ENCODE measurements at regions not wholly inside any gene's neighbourhood (a gene's known extent, or its start where the extent isn't known, plus 50 kb on each side); places are given as distances from the start of the nearest gene placed in this dataset.
"Not testable (repeated sequence)": the region's sequence is repeated elsewhere in the genome, so short reads cannot be mapped to it uniquely, and the experiment has no call there.

GRCh38 chr18:54662986-54663385, 71.9 kb downstream of the DYNAP start:
- DNase-seq = no peak

DNA sequence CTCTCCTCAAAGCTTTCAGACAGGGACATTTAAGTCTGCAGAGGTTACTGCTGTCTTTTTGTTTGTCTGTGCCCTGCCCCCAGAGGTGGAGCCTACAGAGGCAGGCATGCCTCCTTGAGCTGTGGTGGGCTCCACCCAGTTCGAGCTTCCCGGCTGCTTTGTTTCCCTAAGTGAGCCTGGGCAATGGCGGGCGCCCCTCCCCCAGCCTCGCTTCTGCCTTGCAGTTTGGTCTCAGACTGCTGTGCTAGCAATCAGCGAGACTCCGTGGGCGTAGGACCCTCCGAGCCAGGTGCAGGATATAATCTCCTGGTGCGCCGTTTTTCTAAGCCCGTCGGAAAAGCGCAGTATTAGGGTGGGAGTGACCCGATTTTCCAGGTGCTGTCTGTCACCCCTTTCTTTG, 78.7 kb downstream of the DYNAP start:
- DNase-seq = not testable (repeated sequence)

- DNase-seq = no peak
Measured at GRCh38 chr18:54671291-54671881, 80.3 kb downstream of the DYNAP start.

DNA sequence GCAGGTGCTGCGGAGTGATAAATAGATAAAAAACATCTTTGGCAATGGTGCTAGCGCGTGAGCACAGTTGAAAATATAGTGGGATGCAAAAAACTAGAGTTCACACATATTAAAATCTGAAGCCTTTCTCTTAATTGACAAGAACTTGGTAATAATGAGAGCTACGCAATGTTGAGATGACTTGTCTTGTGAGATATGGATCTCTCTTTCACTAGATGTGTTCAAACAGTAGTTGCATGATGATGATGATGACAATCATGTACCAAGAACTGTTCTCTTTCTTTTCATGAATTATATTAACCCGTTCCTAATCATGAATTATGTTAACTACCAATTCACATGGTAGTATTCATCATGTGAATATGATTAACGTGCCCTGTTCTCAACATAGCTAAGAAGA, 81.1 kb downstream of the DYNAP start:
- no peak for DNase-seq

GRCh38 chr18:54672846-54673475, 81.9 kb downstream of the DYNAP start:
- no peak for DNase-seq

DNA sequence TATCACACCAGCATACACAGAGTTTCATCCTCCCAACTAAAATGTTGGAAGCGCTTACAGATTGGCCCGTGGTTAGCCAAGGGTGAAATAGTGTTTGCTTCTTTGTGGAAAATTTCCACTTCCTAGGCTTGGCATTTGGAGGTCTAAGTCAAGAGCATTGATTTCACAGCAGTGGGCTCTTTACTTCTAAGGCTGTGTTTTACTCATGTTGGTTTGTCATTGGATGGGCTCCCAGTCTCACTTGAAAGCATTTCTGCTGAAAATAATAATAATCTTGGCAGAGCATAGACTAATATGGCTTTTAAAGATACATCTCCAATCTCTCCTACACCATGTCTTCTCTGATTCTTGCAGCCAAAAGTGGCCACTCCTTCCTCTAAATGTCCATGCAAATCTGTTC, 82.9 kb downstream of the DYNAP start:
- no peak for DNase-seq

DNA sequence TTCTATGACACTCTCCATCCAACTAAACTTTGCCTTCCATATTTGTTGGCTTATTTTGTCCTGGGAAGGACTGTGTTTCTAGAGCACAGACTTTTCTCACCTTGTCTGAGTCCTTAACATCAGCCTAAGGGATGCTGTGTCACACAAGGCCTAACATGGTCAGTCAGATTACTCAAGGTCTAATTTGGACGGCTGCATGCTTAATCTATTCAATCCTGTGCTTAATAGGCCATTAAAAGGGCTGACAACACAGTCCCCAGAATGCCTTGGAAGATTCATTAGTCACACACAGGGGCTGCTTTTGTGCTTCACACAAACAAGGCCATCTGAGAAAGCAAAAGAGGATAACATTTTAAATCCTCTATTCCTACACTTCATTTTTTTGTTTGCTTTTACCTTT, 84.0 kb downstream of the DYNAP start:
- no peak for DNase-seq

GRCh38 chr18:54679318-54680149, 88.5 kb downstream of the DYNAP start:
- DNase-seq = no peak

DNA sequence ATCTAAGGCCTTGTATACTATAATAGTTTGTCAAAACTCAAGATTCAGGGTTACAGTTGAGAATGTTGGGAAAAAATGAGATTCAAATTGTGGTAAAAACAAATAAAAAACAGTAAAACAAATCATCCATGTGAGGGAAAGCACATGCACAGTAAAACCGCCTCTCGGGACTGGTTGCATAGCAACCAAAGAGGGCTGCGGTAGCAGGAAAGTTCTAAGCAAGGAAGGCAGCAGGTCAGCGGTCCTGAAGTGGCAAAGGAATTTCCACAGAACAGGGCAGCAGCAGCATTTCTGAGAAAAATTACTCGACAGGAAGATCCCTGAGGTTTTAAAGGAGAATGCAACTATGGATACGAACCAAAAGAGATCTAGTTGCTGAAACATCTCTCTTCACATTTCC, 93.7 kb downstream of the DYNAP start:
- DNase-seq = no peak

DNA sequence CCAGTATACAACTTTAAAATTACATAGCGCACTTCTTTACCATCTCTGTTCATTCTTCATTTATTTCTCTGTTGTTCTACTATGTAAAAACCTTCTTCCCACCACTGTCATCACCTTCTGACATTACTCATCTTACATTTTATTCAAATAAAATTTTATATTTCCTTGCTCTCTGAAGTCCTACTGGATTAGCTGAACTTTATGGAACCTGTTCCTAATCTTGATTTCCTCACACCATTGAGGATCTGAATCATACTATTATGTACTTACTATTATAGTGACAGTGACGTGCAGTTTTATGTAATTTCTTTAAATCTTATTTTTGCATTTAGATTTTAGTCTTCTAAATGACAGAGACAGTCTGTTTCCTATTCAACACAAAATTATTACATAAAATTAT, 98.3 kb downstream of the DYNAP start:
- no peak for DNase-seq

- no peak for DNase-seq
Measured at GRCh38 chr18:54690198-54690597, 99.2 kb downstream of the DYNAP start.

DNA sequence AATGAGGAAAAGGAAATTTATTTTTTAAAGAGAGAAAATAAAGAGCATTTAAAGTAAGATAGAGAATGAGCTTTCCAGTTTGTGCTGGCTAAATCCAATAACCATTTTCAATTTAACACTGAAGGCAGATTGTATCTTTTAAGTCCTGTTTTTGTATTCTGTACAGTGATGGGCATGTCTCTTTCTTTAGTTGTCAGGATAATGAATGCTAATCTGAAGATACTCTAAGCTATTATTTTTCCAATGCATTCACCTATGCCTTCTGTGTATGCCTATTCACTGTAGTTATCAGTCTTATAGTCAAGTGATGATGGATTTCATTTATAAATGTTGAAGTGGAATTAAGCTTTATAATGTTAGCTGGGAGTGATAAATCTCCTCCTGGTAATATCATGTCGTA, 101.4 kb downstream of the DYNAP start:
- no peak for DNase-seq

DNA sequence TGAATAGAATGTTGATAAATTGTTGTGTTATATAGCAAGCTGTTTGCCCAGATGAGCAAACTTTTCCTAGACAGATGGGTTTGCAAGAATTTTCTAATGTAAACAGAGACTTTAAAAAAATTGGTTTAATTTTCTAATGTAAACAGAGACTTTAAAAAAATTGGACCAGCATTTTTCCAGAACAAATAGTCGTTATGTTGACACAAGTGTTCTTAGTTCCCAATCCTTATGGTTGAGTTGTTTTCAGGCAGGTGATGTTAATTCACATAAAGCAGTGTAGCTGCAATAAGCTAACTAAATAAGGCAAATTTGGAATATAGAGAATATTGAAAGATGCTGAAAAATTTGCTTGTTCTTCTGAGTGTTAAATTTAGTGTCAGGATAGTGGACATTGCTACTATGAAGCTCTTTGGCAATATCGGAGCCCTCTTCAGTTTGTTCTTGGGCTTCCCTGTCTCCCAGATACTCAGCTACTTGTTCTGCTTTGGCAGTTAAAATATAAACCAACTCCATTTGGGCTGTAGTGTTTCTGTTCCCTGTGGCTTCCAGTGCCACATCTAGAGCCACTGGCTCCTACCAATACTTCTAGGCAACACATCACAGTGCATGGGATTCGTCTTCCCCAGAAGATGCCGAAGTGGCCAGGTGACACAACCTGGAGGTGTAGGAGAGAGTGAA, 105.7 kb downstream of the DYNAP start:
- DNase-seq = no peak

- DNase-seq = no peak
Measured at GRCh38 chr18:54700580-54700979, 109.5 kb downstream of the DYNAP start.

GRCh38 chr18:54702686-54703085, 111.6 kb downstream of the DYNAP start:
- no peak for DNase-seq

DNA sequence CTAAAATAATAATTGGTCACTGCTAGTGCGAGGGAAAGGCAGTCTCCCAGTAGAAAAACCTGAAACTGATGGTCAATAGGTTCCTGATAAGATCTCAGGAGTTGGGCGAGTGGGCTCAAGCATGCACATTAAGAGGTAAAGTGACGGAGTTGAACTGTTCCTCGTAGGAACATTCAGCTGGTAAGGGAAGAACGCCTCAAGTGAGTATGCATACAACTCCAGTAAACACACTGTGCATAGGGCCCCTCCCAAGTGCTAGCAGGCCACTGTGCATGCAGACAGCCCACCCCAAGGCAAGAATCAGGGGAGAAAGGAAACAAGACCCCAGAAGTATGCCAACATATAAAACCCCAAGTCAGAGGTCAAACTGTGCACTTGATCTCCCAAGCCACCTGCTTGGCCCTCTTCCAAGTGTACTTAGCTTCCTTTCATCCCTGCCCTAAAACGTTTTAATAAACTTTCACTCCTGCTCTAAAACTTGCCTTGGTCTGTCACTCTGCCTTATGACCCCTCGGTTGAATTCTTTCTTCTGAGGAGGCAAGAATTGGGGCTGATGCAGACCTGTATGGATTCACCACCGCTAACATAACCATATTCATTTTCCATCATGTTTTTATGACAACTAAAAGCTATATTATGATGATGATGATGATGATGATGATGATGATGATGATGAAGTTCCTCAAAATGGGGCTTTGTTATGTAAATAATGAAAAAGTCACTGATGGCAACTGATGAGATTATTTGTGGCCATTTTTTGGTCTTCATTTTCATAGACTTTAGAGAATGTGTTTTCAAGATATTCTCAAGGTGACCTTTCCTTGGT, 118.0 kb upstream of the RAB27B start:
- DNase-seq = no peak

- no peak for DNase-seq
Measured at GRCh38 chr18:54710900-54711281, 117.4 kb upstream of the RAB27B start.

DNA sequence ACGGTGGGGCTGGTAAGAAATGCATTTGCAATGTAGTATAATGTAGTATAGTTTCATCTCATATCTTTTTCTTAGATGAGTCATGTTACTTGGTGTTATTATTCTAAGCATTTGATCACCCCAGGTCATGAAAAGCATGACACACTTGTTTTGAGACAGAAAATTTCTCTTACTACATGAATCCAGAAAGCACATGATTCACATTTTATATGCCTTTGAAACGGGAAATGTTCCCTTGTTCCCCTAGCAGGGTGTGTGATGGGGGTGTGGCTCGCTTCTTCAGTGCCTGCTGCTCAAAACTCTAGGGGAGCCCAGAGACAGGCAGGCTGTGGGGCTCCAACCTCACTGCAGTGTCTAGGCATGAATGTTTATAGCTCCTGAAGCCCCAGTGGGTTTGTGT, 116.0 kb upstream of the RAB27B start:
- DNase-seq = no peak

DNA sequence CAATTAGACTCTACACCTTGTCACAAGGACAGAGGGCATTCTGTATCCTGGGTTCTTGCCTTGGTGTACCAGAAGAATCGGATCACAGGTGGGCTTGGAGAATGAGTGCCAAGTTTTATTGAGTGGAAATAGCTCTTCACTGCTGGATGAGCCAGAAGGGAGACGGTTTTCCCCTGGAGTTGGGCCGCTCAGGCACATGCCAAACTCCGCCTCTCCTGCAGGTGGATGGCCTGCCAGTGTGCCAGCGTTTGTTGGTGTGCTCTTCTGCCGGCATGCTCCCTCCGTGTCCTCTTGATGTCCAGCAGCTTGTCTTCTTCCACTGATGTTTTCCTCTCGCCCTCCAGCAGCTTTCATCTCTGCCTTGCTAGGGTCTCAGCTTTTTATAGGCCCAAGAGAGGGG, 115.5 kb upstream of the RAB27B start:
- no peak for DNase-seq

- no peak for DNase-seq
Measured at GRCh38 chr18:54713386-54713785, 114.9 kb upstream of the RAB27B start.

DNA sequence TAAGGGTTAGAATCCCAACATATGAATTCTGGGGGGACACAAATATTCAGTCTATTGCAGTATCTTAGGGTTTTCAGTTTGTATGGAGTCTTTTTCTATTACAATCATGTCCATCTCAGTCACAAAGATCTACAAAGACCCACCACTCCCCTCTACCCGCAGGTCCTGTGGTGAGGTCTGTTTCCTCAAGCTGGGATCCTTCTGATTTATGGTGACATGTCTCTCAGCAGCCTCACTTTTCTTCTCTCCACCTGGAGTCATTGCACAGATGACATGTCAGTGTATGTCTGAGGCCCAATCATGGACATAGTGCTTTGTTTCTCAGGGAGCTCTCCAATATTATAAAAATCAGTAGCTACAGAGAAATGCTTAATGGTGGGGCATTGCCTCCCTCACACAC, 113.4 kb upstream of the RAB27B start:
- DNase-seq = no peak

GRCh38 chr18:54716586-54716985, 111.7 kb upstream of the RAB27B start:
- no peak for DNase-seq

Measured in activated T-cell treated with anti-CD3 and anti-CD28 coated beads, Interleukin-2, amount 50 U/mL, for 1 hour (primary cell).